Breast epithelium (tissue), 3 donors: ENCODE measurements at regions not wholly inside any gene's neighbourhood (a gene's known extent, or its start where the extent isn't known, plus 50 kb on each side); places are given as distances from the start of the nearest gene placed in this dataset.

Experiments
- POLR2AphosphoS5 ChIP-seq, 3 donors: sonication (generic); formaldehyde crosslinking; IDR thresholded peaks; one replicate each; pipeline ENCODE4 v1.6.1; 2017; ENCODE audit warnings: antibody characterized with exemption in 3 of 3
- TF ChIP-seq, protein P1 (sequence below), 3 donors: fragments of 450-650 bp; IDR thresholded peaks; one replicate each; pipeline ENCODE4 v1.5.1; 2016 to 2017; ENCODE audit warnings: antibody characterized with exemption in 3 of 3, mild to moderate bottlenecking in 3 of 3, moderate library complexity in 3 of 3

DNA sequence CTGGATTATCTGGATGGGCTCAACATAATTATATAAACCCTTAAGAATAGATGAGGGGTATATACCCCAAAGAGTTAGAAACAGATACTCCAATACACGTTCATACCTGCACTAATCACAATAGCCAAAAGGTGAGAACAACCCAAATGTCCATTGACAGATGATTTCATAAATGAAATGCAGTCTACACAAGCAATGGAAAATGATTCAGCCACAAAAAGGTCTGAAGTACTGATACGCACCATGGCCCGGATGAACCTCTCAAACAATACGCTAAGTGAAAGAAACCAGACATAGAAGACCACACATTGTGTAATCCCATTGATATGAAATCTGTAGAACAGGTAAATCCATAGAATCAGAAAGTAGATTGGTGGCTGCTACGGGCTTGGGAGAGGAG, 316.8 kb downstream of the LPIN1 start:
- TF ChIP-seq POLR2AphosphoS5 (IDR thresholded peaks at IDR 0.05): no peak
- TF ChIP-seq, protein P1, sequence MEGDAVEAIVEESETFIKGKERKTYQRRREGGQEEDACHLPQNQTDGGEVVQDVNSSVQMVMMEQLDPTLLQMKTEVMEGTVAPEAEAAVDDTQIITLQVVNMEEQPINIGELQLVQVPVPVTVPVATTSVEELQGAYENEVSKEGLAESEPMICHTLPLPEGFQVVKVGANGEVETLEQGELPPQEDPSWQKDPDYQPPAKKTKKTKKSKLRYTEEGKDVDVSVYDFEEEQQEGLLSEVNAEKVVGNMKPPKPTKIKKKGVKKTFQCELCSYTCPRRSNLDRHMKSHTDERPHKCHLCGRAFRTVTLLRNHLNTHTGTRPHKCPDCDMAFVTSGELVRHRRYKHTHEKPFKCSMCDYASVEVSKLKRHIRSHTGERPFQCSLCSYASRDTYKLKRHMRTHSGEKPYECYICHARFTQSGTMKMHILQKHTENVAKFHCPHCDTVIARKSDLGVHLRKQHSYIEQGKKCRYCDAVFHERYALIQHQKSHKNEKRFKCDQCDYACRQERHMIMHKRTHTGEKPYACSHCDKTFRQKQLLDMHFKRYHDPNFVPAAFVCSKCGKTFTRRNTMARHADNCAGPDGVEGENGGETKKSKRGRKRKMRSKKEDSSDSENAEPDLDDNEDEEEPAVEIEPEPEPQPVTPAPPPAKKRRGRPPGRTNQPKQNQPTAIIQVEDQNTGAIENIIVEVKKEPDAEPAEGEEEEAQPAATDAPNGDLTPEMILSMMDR (IDR thresholded peaks at IDR 0.05): no peak
